ENCODE measurements at regions not wholly inside any gene's neighbourhood (a gene's known extent, or its start where the extent isn't known, plus 50 kb on each side); places are given as distances from the start of the nearest gene placed in this dataset.

DNA sequence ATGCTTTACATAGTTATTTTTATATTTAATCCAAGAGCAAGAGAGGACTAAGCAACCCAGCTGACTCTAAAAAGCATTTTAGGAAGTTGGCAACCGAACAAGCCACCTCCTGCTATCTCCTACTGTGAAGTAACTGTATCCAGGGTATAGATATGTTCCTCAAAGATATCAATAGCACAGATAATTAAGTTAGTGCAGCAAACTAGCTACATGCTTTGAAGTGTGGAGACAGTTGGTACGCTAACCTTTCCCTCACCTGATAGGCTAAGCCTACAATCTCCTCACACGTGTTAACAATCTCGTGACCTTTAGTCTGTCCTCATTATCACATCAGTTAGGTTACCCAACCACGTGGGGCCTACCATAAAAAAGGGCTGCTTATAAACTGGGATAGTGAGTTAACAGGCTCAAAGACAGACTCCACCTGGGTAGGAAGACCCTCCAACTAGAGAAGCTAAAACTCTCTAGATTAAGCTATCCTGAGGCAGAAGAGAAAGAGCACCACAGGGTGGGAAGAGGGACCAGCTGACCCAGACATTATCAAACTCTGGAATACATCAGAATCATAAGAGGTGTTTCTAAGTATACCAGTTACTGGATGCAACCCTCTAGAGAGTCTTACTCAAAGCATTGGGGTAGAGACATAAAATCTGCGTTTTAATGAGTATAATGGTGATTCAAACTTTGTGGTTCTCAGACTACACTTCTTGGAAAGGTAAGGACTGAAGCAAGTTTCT is 340.1 kb upstream of the ESRRG start:
- H3K4me1 Mint-ChIP-seq, result no peaks in the 10 kb centered on the region
- H3K36me3 Mint-ChIP-seq, result no peaks in the 10 kb centered on the region
- ChIA-PET CTCF (no interaction called here), POLR2A (no interaction called here)
- no peak for DNase-seq
- H3K27ac Mint-ChIP-seq, result no peak overlapping the region
- no CpG with 5 or more reads among the region's 6 CpGs for WGBS (ENCODE audit: insufficient coverage)
- no peaks in the 10 kb centered on the region for H3K36me3 ChIP-seq (ENCODE audit: control insufficient read depth in 2 of 2, extremely low read depth in 1 of 2, insufficient read depth in 1 of 2, low read length in 1 of 2)
- H3K4me3 ChIP-seq (ENCODE audit: control insufficient read depth in 1 of 2, extremely low read depth in 1 of 2, low read length in 1 of 2), result no peak overlapping the region
- no peaks in the 10 kb centered on the region for H3K9me3 Mint-ChIP-seq
- H3K27me3 ChIP-seq (replicated peaks in 1 of 2; ENCODE audit: control insufficient read depth in 2 of 2, extremely low read depth in 1 of 2, insufficient read depth in 2 of 2, low read length in 1 of 2), result no peaks in the 10 kb centered on the region
- H3K27me3 Mint-ChIP-seq, result no peaks in the 10 kb centered on the region
- H3K4me1 ChIP-seq (ENCODE audit: control insufficient read depth in 1 of 2, extremely low read depth in 1 of 2, insufficient read depth in 2 of 2, low read length in 2 of 2), result no peaks in the 10 kb centered on the region
- no peak overlapping the region for H3K27ac ChIP-seq (ENCODE audit: low read length)
- no peak for ATAC-seq (replicated peaks in 1 of 4)
- H3K4me3 Mint-ChIP-seq, result no peak overlapping the region
- no peaks in the 10 kb centered on the region for H3K9me3 ChIP-seq

DNA sequence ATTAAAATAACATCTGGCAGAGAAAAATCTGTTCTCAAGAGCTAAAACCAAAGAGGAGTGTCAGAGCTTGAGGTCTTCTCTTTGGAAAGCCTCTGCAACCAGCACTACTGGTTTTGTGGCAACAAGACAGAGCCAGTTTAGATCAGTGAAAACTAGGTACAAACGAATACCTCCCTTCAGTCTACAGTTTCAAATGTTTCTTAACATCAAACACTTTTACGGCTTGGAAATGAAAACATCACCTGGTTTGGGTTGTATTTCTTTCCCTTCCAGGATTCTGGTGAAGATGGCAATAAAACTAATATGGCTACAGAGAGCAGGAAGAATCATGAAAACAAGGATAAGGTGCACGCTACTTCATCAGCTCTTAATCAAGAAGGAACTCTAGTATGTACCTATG is 339.4 kb upstream of the ESRRG start:
- no peak overlapping the region for H3K4me3 ChIP-seq (ENCODE audit: control insufficient read depth in 1 of 2, extremely low read depth in 1 of 2, low read length in 1 of 2)
- ChIA-PET POLR2A (no interaction called here), CTCF (no interaction called here)
- Mint-ChIP-seq H3K9me3 (peaks cover 2 to 3% (median 3%) of the 10 kb centered on the region in 3 donors), H3K27me3 (no peaks in the 10 kb centered on the region), H3K27ac (no peak overlapping the region), H3K4me1 (no peaks in the 10 kb centered on the region), H3K4me3 (no peak overlapping the region), H3K36me3 (no peaks in the 10 kb centered on the region)
- H3K36me3 ChIP-seq (ENCODE audit: control insufficient read depth in 2 of 2, extremely low read depth in 1 of 2, insufficient read depth in 1 of 2, low read length in 1 of 2), result no peaks in the 10 kb centered on the region
- no peak overlapping the region for H3K27ac ChIP-seq (ENCODE audit: low read length)
- H3K27me3 ChIP-seq (replicated peaks in 1 of 2; ENCODE audit: control insufficient read depth in 2 of 2, extremely low read depth in 1 of 2, insufficient read depth in 2 of 2, low read length in 1 of 2), result no peaks in the 10 kb centered on the region
- H3K4me1 ChIP-seq (ENCODE audit: control insufficient read depth in 1 of 2, extremely low read depth in 1 of 2, insufficient read depth in 2 of 2, low read length in 2 of 2), result no peaks in the 10 kb centered on the region
- ATAC-seq (replicated peaks in 1 of 4) (no peak), DNase-seq (no peak)
- WGBS (ENCODE audit: insufficient coverage), result no CpG with 5 or more reads among the region's 3 CpGs
- H3K9me3 ChIP-seq, result no peaks in the 10 kb centered on the region

DNA sequence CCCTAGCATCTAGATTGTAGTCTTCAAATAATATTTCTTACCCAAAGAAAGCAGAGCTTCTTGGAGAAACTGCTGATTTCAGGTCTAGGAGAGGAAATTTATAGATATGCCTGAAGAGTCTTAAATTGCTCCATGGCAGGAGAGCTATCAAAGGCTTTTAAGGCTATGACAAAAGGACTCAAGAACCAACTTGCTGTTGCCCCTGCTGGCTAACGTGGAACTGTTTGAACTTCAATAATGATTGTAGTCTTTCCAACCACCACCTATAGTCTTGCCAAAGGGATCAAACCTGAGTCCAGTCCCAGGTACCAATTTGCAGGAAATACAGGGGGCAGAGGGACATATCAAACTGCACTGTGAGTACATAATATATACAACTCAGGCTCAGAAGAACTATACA is 336.2 kb upstream of the ESRRG start:
- Mint-ChIP-seq H3K4me3 (no peak overlapping the region), H3K27ac (no peak overlapping the region), H3K4me1 (no peaks in the 10 kb centered on the region), H3K27me3 (no peaks in the 10 kb centered on the region), H3K36me3 (no peaks in the 10 kb centered on the region), H3K9me3 (peaks cover 2 to 3% (median 3%) of the 10 kb centered on the region in 3 donors)
- Histone ChIP-seq H3K4me1 (ENCODE audit: control insufficient read depth in 1 of 2, extremely low read depth in 1 of 2, insufficient read depth in 2 of 2, low read length in 2 of 2) (no peaks in the 10 kb centered on the region), H3K4me3 (ENCODE audit: control insufficient read depth in 1 of 2, extremely low read depth in 1 of 2, low read length in 1 of 2) (no peak overlapping the region), H3K27me3 (replicated peaks in 1 of 2; ENCODE audit: control insufficient read depth in 2 of 2, extremely low read depth in 1 of 2, insufficient read depth in 2 of 2, low read length in 1 of 2) (no peaks in the 10 kb centered on the region), H3K27ac (ENCODE audit: low read length) (no peak overlapping the region), H3K36me3 (ENCODE audit: control insufficient read depth in 2 of 2, extremely low read depth in 1 of 2, insufficient read depth in 1 of 2, low read length in 1 of 2) (no peaks in the 10 kb centered on the region), H3K9me3 (no peaks in the 10 kb centered on the region)
- WGBS (ENCODE audit: insufficient coverage), result no CpG with 5 or more reads among the region's 1 CpG
- POLR2A ChIA-PET, result interaction anchor here in 1 of 2 donors (0.6 kb wide), 1 partner anchor 19 kb away, joined by 3 read pairs; no protein-coding TSS in a partner anchor
- CTCF ChIA-PET, result no interaction called here
- DNase-seq (no peak), ATAC-seq (replicated peaks in 1 of 4) (no peak)

DNA sequence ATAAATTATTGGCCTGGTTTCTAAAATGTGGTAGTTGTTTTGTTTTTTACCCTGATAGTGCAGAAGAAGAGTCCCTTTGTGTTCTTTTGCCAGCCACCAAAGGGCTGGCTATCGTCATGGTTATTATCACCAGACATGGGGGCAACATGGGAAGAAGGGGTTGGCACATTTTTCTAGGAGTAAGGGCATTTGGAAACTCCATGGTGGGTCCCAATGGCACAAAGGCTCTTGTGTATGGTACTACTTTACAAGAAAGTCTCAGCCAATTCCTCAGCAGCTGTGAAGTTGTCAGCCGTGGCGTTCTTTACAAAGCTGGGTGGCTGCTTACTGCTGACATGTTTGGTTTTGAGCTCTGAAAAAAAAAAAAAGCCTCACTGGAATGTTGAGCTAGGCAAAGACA is 330.4 kb upstream of the ESRRG start:
- H3K27me3 ChIP-seq (replicated peaks in 1 of 2; ENCODE audit: control insufficient read depth in 2 of 2, extremely low read depth in 1 of 2, insufficient read depth in 2 of 2, low read length in 1 of 2), result no peaks in the 10 kb centered on the region
- no peaks in the 10 kb centered on the region for H3K4me1 ChIP-seq (ENCODE audit: control insufficient read depth in 1 of 2, extremely low read depth in 1 of 2, insufficient read depth in 2 of 2, low read length in 2 of 2)
- WGBS (ENCODE audit: insufficient coverage), result 100% methylated on average over 1 of the region's 3 CpGs
- POLR2A ChIA-PET, result no interaction called here
- no peak overlapping the region for H3K4me3 Mint-ChIP-seq
- peaks cover 0 to 1% of the 10 kb centered on the region in 2 donors for H3K27me3 Mint-ChIP-seq
- no peak overlapping the region for H3K4me3 ChIP-seq (ENCODE audit: control insufficient read depth in 1 of 2, extremely low read depth in 1 of 2, low read length in 1 of 2)
- no peaks in the 10 kb centered on the region for H3K36me3 Mint-ChIP-seq
- ATAC-seq (replicated peaks in 1 of 4), result no peak
- no peak for DNase-seq
- H3K27ac Mint-ChIP-seq, result no peak overlapping the region
- CTCF ChIA-PET, result no interaction called here
- no peak overlapping the region for H3K27ac ChIP-seq (ENCODE audit: low read length)
- no peaks in the 10 kb centered on the region for H3K36me3 ChIP-seq (ENCODE audit: control insufficient read depth in 2 of 2, extremely low read depth in 1 of 2, insufficient read depth in 1 of 2, low read length in 1 of 2)
- peaks cover 2 to 12% (median 3%) of the 10 kb centered on the region in 3 donors for H3K9me3 Mint-ChIP-seq
- no peaks in the 10 kb centered on the region for H3K9me3 ChIP-seq
- H3K4me1 Mint-ChIP-seq, result no peaks in the 10 kb centered on the region

DNA sequence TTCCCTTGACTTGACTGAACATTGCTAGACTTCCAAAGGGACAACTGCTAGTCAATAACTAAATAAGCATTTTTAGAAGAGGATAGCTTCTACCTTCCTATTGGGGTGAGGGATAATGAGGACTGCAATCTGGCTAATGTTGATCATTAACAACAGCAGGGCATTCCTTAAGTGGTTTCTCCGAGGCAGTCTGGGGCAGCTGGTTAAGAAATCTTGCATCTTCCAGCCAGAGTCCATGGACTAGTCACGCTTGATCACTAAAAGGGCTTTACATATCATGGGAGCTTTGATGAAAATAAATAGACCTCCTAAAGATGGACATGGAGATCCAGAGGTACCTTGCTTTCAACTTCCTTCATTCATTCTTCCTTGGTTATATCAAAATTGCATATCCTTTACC is 329.4 kb upstream of the ESRRG start:
- Histone ChIP-seq H3K4me1 (ENCODE audit: control insufficient read depth in 1 of 2, extremely low read depth in 1 of 2, insufficient read depth in 2 of 2, low read length in 2 of 2) (no peaks in the 10 kb centered on the region), H3K27ac (ENCODE audit: low read length) (no peak overlapping the region), H3K4me3 (ENCODE audit: control insufficient read depth in 1 of 2, extremely low read depth in 1 of 2, low read length in 1 of 2) (no peak overlapping the region), H3K36me3 (ENCODE audit: control insufficient read depth in 2 of 2, extremely low read depth in 1 of 2, insufficient read depth in 1 of 2, low read length in 1 of 2) (no peaks in the 10 kb centered on the region), H3K27me3 (replicated peaks in 1 of 2; ENCODE audit: control insufficient read depth in 2 of 2, extremely low read depth in 1 of 2, insufficient read depth in 2 of 2, low read length in 1 of 2) (no peaks in the 10 kb centered on the region), H3K9me3 (no peaks in the 10 kb centered on the region)
- POLR2A ChIA-PET, result no interaction called here
- Mint-ChIP-seq H3K4me1 (no peaks in the 10 kb centered on the region), H3K9me3 (peaks cover under 1 to 15% (median under 1%) of the 10 kb centered on the region in 3 donors), H3K27ac (no peak overlapping the region), H3K4me3 (no peak overlapping the region), H3K27me3 (peaks cover 0 to 1% of the 10 kb centered on the region in 2 donors), H3K36me3 (no peaks in the 10 kb centered on the region)
- CTCF ChIA-PET, result no interaction called here
- WGBS (ENCODE audit: insufficient coverage), result no CpG with 5 or more reads among the region's 2 CpGs
- ATAC-seq (replicated peaks in 1 of 4) (no peak), DNase-seq (no peak)

DNA sequence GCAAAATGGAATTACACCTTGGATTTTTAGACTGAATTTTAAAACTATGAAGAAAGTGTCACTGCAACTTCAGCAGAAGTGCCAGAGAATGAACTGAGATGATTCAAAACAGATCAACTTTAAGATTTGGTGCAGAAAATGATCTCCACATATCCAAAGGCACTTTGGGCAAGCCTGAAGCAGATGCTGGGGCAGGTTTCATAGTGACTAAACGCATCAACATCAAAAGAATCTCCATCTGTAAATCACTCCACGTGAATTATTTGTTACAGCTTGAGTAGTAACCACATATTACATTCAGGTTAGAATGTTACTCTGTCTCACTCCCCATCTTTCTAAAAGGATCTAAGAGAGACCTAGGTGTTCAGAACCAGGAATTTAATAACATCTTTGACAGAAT is 329.0 kb upstream of the ESRRG start:
- H3K27ac ChIP-seq (ENCODE audit: low read length), result no peak overlapping the region

DNA sequence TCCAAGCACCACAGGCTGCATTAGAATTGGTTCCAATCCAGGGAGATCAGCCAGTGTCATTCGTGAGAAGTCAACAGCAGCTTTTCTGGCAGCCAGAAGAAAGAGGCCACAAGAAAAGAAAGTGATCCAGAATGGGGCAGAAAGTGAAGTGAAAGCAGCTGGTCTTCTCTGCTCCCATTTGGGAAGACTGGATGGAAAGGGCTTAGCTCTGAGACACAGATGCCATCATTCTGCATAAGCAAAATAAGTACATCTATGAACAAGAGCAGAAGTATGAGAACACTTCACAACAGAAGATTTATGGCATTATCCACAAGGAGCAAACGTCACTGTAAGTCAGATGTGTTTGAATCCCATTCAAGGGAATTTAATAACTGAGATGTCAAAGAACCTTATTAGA is 326.5 kb upstream of the ESRRG start:
- peaks cover 0 to 15% (median 0%) of the 10 kb centered on the region in 3 donors for H3K9me3 Mint-ChIP-seq
- ChIA-PET POLR2A (no interaction called here), CTCF (no interaction called here)
- H3K27me3 Mint-ChIP-seq, result peaks cover 0 to 1% of the 10 kb centered on the region in 2 donors
- DNase-seq (no peak), ATAC-seq (replicated peaks in 1 of 4) (no peak)
- 40% methylated on average over 1 of the region's 2 CpGs for WGBS (ENCODE audit: insufficient coverage)
- no peak overlapping the region for H3K4me3 Mint-ChIP-seq
- no peak overlapping the region for H3K27ac Mint-ChIP-seq
- no peaks in the 10 kb centered on the region for H3K36me3 ChIP-seq (ENCODE audit: control insufficient read depth in 2 of 2, extremely low read depth in 1 of 2, insufficient read depth in 1 of 2, low read length in 1 of 2)
- H3K4me3 ChIP-seq (ENCODE audit: control insufficient read depth in 1 of 2, extremely low read depth in 1 of 2, low read length in 1 of 2), result no peak overlapping the region
- H3K9me3 ChIP-seq, result no peaks in the 10 kb centered on the region
- H3K4me1 ChIP-seq (ENCODE audit: control insufficient read depth in 1 of 2, extremely low read depth in 1 of 2, insufficient read depth in 2 of 2, low read length in 2 of 2), result no peaks in the 10 kb centered on the region
- no peaks in the 10 kb centered on the region for H3K4me1 Mint-ChIP-seq
- H3K27me3 ChIP-seq (replicated peaks in 1 of 2; ENCODE audit: control insufficient read depth in 2 of 2, extremely low read depth in 1 of 2, insufficient read depth in 2 of 2, low read length in 1 of 2), result no peaks in the 10 kb centered on the region
- H3K27ac ChIP-seq (ENCODE audit: low read length), result no peak overlapping the region
- H3K36me3 Mint-ChIP-seq, result no peaks in the 10 kb centered on the region

More for the DNA sequence above, 329.0 kb upstream of the ESRRG start:
- DNase-seq (no peak), ATAC-seq (replicated peaks in 1 of 4) (no peak)
- Mint-ChIP-seq H3K9me3 (peaks cover 0 to 15% (median 0%) of the 10 kb centered on the region in 3 donors), H3K4me3 (no peak overlapping the region), H3K27me3 (peaks cover 0 to 1% of the 10 kb centered on the region in 2 donors), H3K4me1 (no peaks in the 10 kb centered on the region), H3K36me3 (no peaks in the 10 kb centered on the region), H3K27ac (no peak overlapping the region)
- ChIA-PET CTCF (no interaction called here), POLR2A (no interaction called here)
- Histone ChIP-seq H3K36me3 (ENCODE audit: control insufficient read depth in 2 of 2, extremely low read depth in 1 of 2, insufficient read depth in 1 of 2, low read length in 1 of 2) (no peaks in the 10 kb centered on the region), H3K27me3 (replicated peaks in 1 of 2; ENCODE audit: control insufficient read depth in 2 of 2, extremely low read depth in 1 of 2, insufficient read depth in 2 of 2, low read length in 1 of 2) (no peaks in the 10 kb centered on the region), H3K4me3 (ENCODE audit: control insufficient read depth in 1 of 2, extremely low read depth in 1 of 2, low read length in 1 of 2) (no peak overlapping the region), H3K4me1 (ENCODE audit: control insufficient read depth in 1 of 2, extremely low read depth in 1 of 2, insufficient read depth in 2 of 2, low read length in 2 of 2) (no peaks in the 10 kb centered on the region), H3K9me3 (no peaks in the 10 kb centered on the region)
- WGBS (ENCODE audit: insufficient coverage), result 60% methylated on average over 1 of the region's 2 CpGs

Measured in T-cell (primary cell).